HG03354 (cell line): ENCODE measurements at regions not wholly inside any gene's neighbourhood (a gene's known extent, or its start where the extent isn't known, plus 50 kb on each side); places are given as distances from the start of the nearest gene placed in this dataset.

ENCODE experiments used
- ATAC-seq: cut with Tn5 transposase; IDR thresholded peaks from one replicate; pipeline ENCODE4 v1.9.1; 2021; ENCODE audit warnings: mild to moderate bottlenecking; ENCODE audit not compliant: unreplicated experiment, poor library complexity, severe bottlenecking

DNA sequence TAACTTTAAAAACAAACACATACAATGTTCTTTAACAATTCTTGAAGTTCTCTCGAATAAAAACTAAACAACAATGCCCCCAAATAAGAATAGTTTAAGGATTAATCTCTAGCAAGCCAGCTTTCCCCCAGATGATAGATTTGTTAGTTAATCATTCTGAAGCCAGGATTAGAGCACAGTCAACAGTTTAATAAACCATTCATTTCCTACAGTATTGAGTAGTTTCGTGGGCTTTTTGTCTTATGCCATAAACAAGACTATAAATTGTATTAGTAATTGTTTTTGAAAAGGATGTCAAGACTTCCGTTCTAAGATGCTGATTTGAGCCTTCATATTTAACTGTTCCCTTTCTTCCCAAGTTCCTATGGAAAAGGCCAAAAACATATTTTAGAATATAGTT is 136.6 kb downstream of the PIK3R1 start:
- ATAC-seq: no peak

DNA sequence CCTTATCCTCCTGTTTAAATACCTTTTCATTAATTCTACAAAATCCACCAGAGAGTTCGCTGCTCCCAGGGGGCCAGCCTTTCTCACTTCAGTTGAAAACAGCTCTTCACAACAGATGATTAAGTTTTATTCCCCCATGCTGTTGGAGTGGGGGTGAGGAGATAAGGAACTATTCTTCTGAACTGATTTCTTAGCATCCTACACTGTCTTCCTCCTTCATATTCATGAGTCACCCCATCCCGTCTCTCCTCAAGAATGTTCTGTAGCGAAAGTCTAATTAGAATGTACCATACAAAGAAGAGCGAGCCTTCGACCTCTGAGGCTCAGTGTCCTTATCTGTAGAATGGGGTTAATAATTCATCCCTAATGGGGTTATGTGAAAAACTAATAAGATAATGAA is 138.0 kb downstream of the PIK3R1 start:
- ATAC-seq: no peak

DNA sequence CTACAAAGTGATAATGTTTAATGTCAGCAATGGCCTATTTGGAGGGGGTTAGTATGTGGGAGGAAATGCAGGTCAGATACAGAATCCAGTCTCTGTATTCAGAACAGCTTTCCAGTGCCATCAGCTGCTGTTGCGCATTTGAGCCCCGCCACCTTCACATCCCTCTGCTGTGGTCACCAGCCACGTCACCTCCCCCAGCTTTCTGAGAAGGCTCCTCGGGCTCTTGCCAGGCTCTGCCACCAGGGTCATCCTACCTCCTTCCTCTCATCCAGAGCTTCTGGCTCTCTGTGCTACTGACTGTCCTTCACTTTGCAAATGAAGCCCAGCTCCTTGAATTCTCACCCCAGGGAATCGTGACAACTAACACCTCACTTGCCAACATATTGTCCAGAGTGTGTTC is 138.8 kb downstream of the PIK3R1 start:
- no peak for ATAC-seq

DNA sequence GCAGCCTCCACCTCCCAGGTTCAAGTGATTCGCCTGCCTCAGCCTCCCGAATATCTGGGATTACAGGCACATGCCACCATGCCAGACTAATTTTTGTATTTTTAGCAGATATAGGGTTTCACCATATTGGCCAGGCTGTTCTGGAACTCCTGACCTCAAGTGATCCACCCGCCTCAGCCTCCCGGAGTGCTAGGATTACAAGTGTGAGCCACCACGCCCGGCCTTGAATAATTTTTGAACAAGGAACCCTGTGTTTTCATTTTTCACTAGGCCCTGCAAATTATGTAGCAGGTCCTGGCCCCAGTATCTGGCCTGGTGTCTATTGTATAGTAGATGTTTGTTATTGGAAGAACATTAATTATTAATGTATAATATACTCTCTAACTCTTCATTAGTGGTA is 140.7 kb downstream of the PIK3R1 start:
- no peak for ATAC-seq

DNA sequence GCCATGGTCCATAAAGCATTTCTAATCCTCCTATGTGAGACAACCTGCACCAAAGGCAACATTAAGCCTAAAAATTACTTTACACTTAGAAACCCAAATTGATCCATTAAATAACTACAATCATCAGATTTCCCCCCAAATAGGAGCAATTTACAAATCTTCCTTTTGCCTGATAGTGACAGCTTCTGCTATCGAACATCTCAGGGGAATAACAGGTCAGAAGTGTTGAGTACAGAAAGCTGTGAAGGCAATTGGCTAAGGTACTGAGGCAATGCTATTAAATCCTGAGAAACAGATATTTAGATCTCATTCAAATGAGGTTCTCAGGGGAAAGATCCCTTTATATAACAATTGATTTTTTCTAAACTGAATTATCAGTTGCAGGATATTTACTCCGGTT is 141.1 kb downstream of the PIK3R1 start:
- ATAC-seq: no peak

DNA sequence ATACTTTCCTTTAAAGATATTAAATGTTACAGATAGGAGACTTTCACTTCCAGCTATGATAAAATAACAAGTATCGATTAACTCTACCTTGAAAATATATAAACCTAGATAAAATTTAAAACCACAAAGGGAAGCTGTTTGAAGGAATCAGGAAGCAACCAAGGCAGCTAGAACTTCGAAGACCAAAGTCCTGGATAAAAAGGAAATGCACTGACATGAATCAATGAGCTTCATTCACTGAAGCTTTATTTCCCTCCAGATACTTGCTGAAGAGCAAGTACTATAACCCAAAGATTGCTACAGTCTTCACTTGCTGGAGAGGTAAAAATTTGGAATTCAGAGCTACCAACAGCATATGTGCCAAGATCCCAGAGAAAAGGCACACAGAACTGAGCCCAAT is 144.1 kb downstream of the PIK3R1 start:
- no peak for ATAC-seq

DNA sequence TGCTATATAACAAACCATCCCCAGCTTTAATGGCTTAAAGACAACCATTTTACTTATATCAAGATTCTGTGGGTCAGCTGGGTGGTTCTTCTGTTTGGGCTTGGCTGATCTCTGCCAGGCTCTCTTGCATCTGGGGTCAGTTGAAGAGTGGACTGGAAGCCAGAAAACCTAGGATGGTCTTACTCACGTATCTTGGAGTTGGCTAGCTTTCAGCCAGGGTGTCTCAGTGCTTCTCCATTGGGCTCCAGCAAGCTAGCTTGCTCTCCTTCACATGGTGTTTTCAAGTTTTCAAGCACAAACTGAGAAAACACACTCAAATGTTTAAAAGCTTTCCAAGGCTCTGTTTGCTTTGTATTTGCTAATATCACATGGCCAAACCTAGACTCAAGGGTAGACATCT is 146.8 kb downstream of the PIK3R1 start:
- ATAC-seq: no peak

DNA sequence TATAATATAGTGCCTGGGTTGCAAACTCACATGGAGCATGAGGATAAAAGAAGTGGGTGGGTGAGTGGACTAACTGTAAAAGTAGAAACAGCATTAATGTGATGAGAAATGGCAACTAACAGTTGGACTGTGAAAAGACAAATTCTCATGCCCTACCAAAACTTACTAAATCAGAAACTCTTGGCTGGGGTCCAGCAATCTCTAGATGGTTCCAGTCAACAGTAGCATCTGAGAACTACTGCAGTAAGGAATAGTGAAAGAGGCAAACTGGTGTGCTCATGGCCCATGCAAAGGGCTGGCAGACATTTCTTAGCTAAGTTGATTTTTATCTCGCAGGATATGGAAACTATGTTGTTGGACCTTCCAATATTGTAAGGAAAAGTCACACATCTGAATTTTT is 150.3 kb downstream of the PIK3R1 start:
- no peak for ATAC-seq

DNA sequence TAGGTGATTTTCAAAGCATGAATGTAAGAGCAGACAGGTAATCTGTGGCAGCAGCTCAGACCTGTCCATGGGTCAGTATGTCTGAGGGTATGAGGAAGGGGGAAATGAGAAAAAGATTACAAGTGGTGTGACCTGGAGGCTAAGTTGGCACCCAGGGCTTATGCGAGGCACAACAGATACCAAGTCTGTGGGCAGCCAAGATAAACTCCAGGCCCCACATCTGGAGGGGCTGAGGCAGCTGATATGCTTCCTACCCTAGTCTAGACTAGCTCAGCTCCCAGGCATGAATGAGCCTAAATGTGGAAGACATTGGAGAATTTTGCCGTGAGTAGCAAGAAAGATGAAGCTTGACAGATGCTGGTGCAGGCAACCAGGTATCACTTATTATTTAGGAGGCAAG is 151.7 kb downstream of the PIK3R1 start:
- no peak for ATAC-seq

DNA sequence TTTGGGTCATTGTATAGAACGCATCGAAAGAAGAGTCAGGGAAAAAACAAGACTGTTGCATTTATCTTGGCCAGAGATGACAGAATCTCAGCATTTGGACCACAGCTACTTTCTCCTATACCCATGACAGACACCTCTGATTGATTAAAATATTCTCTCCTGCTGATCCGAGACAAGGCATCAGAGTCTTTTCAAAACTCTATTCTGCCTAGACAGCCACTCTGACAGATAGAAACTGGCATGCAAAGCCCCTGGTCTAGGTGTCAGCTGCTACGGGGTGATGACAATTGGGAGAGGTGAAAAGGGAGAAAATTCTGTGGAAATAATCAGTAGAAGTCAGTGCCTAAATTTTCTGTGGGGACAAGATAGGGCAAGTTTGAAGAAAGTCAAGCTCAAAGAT is 152.2 kb downstream of the PIK3R1 start:
- ATAC-seq: no peak

DNA sequence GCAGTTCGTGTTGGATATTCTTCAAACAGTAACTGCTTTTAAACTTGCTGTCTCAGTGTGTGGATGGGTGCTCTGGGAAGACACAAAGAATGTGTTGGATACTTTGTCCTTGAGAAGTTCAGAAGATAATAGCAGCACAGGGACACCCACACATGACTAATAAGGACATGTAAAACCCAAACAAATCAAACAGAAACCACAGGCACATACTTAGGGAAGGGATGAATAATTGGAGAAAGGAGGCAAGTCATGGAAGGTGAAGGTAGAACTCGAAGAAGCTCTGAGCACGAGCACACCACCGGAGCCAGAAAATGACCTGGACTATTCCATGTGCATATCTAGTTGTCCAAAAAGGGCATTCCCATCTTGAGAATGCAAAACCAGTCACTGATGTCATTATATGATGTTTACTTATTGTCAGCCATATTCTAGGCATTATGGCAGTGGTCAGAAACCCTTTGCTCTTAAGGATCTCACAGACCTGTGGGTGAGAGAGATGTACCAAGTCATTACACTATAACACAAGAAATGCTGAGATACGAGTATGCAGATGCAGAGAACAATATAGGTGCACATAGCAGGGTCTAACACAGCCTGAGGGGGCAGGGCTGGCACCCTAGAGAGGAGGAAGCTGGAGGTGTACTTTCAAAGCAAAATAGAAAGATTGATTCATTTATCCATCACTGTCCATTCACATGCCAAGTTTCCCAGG is 152.9 kb downstream of the PIK3R1 start:
- no peak for ATAC-seq

DNA sequence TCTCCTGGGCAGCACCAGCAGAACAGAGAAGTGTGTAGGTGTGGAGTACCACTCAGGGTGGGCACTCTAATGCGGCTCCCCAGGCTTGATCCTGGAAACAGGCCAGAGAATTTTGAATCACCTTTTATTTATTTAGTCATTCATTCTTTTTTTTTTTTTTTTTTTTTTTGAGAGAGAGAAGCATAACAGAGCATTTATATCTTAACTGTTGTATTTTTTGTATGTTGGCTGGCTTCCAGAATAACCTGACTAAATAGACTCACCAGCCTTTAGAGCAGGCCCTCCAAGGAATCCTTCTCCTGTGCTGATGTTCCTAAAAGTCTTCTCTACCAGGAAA is 153.4 kb downstream of the PIK3R1 start:
- ATAC-seq: peak; percentile 3

DNA sequence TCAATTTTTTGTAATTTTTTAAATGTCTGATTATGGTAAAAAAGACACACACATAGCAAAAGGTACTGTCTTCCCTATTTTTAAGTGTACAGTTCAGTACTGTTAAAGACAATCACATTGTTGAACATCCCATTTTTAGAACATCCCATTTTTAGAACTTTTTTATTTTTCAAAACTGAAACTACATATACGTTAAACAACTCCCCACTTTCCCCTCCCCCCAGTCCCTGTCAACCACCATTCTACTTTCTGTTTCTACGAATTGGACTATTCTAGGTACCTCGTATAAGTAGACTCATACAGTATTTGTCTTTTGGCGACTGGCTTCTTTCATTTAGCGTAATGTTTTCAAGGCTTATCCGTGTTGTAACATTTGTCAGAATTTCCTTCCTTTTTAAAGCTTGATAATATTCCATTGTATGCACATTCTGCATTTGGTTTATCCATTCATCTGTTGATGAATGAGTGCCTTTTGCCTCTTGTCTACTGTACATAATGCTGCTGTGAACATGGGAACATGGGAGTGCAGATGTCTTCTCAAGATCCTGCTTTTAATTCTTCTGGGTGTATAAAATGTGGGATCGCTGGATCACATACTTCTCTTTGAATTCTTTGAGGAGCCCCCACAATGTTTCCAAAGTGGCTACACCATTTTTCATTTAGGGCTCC is 154.0 kb downstream of the PIK3R1 start:
- peak; percentile 81 for ATAC-seq

DNA sequence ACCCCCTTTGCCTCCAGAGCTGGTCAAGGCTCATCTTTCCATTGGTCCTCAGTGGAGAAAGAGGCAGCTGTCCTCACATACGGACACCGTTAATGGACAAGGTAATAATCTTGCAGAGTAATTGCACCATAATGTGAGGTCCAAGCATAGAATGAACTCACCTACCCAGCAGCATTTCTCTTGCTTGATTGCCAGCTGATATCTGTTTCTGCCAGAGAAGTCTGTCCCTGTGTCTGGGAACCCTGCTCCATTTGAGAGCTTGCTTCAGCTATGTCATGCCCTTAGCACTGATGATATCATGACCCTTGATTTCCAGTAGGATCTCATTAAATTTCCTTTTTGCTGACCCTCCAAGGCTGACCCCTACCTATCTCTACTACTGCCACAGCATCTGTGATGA is 154.6 kb downstream of the PIK3R1 start:
- no peak for ATAC-seq

DNA sequence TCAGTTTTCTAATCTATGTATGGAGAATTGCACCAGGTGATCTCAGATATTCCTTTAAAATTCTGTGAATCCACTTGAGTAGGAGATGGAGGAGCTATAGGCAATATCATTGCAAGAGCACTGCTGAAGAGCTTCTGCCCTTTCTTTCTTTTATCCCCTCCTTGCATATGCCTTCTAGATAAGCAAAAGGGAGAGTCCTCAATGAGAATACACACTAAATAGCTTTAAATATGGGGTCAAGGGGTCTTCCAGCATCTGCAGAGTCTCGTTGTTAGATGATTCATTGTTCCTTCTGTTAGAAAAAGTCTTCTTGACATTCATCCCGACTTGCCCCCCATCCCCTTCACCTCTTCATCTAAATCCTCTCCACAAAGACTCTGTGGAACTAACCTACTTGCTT is 156.1 kb downstream of the PIK3R1 start:
- ATAC-seq: no peak

DNA sequence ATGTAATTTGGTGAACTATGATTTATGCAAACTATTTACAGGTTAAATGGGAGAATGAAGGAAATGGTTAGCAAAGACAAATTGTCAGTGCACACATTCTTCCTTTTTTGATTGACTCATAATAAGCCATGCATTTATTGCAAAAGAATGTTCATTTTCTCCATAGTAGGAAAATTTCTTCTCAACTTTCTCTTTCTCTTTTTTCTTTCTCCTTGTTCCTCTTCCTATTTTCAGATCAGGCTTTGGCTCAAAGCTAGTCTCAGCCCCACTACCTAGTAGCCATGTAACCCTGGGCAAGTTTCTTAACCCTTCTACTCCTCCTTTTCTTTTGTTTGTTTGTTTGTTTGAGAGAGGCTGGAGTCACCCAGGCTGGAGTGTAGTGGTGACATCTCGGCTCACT is 156.6 kb downstream of the PIK3R1 start:
- no peak for ATAC-seq

DNA sequence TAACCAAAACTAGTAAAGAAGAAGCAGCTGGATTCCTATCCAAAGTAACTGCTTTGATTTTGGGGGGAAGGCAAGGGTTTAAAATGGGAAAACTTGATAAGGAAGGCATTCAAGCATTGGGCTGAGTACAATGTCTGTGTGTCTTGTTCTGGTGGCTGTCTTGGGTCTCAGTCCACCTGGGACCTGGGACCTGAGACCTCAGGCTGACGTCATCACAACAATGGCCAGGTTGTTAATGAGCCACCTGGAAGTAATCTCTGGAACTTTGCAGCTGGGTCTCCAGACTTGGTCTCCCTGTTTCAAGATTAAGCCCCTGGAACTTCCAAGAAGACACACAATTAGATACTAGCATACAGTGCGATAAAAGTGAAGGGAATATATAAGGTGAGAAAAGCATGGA is 157.5 kb downstream of the PIK3R1 start:
- no peak for ATAC-seq

DNA sequence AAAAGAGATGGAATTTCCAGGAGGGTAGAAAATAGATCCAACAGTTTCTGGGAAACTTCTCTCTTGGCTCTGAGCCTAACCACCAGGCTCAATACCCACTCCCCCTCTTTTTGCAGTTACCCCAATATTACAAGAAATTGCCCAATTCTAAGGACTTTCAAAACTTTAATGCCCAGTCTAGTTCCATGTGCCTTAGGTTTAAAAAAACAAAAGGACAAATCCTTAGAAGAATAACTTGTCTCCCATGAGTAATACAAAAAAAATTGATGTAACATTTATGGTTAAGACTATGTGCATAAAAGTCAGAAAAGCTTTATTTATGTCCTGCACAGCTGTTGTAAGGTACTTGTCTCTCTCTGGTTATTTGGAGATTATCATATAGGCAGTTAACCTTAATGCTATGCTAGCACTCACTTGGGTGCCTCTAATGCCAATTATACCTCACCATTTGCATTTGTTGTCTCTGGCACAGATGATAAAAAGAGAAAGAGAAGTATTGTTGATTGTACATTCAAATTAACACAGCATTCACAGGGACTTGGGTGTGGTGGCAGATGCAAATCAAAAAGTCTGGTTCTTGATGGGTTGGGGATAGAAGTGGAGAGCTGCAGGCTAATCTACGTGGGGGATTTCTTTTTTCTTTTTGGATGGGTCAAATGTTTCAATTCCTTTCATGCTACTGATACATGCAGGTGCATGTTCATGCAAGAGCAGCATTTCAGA is 159.4 kb downstream of the PIK3R1 start:
- peak; percentile 40 for ATAC-seq

DNA sequence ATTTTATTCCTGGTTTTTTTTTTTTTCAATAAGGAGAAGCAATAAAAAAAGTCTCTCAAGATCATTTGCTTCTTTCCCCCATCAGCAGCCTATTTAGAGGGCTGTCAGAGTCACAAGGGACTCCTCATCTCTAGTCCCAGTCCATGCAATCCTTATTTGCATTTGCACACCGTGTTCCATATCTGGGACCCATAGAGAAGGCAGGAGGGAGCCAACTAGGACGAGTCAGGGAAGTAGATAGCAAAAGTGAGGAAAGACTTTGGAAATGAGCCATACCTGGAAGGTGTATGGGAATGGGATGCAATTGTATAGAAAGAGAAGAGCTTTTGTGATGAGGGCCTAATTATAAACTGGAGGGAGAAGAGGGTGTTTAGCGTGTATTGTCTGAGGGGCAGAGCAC is 160.0 kb downstream of the PIK3R1 start:
- no peak for ATAC-seq

DNA sequence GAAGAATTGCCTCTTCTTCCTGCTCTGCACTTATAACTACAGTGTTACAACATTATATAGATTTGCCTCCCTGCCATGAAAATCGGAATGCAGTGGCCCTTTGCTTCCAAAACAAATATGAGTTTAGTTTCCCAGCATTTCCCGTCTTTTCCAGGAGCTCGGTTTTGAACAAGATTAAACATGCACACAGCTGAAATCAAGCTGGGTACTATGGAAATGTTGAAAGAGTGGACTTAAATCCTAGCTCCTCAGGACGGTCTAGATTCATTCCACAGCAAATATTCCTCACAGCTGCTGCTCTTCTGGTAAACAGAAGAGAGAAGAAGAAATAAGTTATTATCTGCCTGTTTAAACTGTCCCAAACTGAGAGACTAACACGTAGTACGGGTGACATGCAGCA is 161.4 kb downstream of the PIK3R1 start:
- no peak for ATAC-seq

DNA sequence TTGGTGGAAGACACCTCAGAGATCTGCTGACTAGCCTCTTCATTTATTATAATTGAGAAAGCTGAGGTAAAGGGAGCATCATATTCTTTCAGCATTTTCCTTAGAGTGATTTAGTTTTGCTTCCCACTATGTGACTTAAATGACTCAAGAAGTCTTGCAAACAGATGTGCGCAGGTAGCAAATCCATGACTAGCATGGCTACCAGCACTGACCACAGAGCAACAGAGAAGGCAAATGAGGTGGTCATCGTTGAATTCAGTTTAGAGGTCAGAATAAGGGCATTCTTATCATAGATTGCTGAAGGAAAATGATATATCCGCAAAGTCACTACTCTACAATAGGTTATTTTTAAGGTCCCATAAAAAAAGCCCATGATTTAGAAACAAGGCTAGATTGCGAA is 162.2 kb downstream of the PIK3R1 start:
- ATAC-seq: peak; percentile 46
